ENCODE measurements at regions not wholly inside any gene's neighbourhood (a gene's known extent, or its start where the extent isn't known, plus 50 kb on each side); places are given as distances from the start of the nearest gene placed in this dataset.
"Not testable (repeated sequence)": the region's sequence is repeated elsewhere in the genome, so short reads cannot be mapped to it uniquely, and the experiment has no call there.

DNA sequence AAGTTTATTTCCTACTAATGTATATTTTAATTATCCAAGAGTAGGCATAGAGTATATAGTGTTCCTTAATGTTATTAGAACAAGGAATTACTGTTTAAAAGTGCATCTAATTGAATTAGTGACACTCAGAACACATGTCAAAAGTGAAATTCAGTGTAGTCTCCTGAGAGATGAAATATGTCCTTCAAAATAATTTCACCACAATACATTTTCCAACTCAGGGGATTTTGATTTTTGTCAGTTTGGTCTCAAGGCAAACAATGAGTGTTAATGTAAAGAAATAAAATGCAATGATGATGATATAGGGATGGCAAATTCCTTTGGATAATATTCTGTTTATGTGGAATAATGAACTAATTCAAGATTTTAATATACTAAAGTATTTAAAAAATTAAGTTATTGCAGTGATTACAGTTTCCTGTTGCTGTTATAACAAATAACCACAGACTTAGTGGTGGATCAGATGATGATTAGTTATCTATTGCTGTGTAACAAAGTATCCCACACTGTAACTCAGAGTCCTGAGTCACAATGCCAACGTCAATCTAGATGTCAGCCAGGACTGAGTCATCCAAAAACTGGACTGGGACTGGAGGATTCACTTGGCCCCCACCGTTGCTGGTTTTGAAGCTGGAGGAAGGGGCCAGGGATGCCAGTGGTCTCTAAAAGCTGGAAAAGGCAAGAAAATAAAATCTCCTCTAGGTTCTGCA lies 148.0 kb upstream of the SLC7A11 start:
- DNase-seq (no peak), ATAC-seq (no peak)
- H3K36me3 Mint-ChIP-seq (ENCODE audit: low read depth), result no peaks in the 10 kb centered on the region
- no peak overlapping the region for H3K27ac Mint-ChIP-seq
- ChIA-PET CTCF (no interaction called here), POLR2A (no interaction called here)
- no peaks in the 10 kb centered on the region for H3K4me1 Mint-ChIP-seq (ENCODE audit: low read depth)
- no peaks in the 10 kb centered on the region for H3K9me3 Mint-ChIP-seq (ENCODE audit: insufficient read depth)
- H3K4me3 Mint-ChIP-seq, result no peak overlapping the region
- no peaks in the 10 kb centered on the region for H3K27me3 Mint-ChIP-seq (ENCODE audit: low read depth)

DNA sequence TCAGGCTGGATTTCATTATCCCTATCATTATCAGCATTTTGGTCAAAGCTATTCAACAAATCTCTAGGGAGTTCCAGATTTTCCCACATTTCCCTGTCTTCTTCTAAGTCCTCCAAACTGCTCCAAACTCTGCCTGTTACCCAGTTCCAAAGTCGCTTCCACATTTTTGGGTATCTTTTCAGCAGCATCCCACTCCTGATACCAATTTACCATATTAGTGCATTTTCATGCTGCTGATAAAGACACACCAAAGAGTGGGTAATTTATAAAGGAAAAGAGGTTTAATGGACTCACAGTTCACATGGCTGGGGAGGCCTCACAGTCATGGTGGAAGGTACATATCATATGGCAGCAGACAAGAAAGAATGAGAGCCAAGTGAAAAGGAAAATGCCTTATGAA lies 132.8 kb upstream of the SLC7A11 start:
- Mint-ChIP-seq H3K27me3 (ENCODE audit: low read depth) (peaks cover 2% of the 10 kb centered on the region), H3K27ac (no peak overlapping the region), H3K4me1 (ENCODE audit: low read depth) (no peaks in the 10 kb centered on the region), H3K4me3 (no peak overlapping the region), H3K9me3 (ENCODE audit: insufficient read depth) (peaks cover 8% of the 10 kb centered on the region), H3K36me3 (ENCODE audit: low read depth) (no peaks in the 10 kb centered on the region)
- ChIA-PET CTCF (no interaction called here), POLR2A (no interaction called here)
- no peak for DNase-seq
- no peak for ATAC-seq

DNA sequence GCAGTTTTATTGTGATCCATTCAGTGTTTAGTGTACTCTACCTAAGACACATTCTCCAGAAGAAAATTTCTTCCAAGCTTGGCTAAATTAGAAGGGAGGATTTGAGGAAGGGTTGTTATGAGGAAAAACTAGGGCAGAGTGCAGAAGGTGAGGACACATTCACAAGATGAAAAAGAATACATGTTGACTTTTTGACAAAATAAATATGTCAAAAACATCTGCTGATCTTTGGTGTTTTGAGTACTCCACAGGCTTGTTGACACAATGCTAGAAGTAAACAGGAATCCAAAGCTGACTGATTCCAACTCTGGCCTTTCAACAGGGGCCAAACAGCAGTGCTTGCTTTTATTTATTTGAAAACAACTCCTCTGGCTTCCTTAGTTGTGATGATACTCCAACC lies 125.8 kb upstream of the SLC7A11 start:
- Mint-ChIP-seq H3K4me1 (ENCODE audit: low read depth) (no peaks in the 10 kb centered on the region), H3K36me3 (ENCODE audit: low read depth) (no peaks in the 10 kb centered on the region), H3K4me3 (no peak overlapping the region), H3K27me3 (ENCODE audit: low read depth) (peaks cover 2% of the 10 kb centered on the region), H3K9me3 (ENCODE audit: insufficient read depth) (no peaks in the 10 kb centered on the region), H3K27ac (no peak overlapping the region)
- CTCF ChIA-PET, result no interaction called here
- ATAC-seq, result no peak
- POLR2A ChIA-PET, result no interaction called here
- no peak for DNase-seq

DNA sequence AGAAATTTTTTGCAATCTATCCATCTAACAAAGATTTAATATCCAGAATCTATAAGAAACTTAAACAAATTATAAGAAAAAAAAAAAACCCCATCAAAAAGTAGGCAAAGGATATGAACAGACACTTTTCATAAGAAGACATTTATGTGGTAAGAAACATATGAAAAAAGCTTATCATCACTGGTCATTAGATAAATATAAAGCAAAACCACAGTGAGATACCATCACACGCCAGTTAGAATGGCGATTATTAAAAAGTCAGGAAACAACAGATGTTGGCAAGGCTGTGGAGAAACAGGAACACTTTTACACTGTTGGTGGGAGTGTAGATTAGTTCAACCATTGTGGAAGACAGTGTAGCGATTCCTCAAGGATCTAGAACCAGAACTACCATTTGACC lies 110.3 kb upstream of the SLC7A11 start:
- POLR2A ChIA-PET; ATAC-seq; H3K9me3 Mint-ChIP-seq (ENCODE audit: insufficient read depth); H3K27ac Mint-ChIP-seq; H3K27me3 Mint-ChIP-seq (ENCODE audit: low read depth); CTCF ChIA-PET; H3K36me3 Mint-ChIP-seq (ENCODE audit: low read depth); DNase-seq; H3K4me3 Mint-ChIP-seq: not testable (repeated sequence)
- H3K4me1 Mint-ChIP-seq (ENCODE audit: low read depth), result peaks cover 11% of the 10 kb centered on the region

DNA sequence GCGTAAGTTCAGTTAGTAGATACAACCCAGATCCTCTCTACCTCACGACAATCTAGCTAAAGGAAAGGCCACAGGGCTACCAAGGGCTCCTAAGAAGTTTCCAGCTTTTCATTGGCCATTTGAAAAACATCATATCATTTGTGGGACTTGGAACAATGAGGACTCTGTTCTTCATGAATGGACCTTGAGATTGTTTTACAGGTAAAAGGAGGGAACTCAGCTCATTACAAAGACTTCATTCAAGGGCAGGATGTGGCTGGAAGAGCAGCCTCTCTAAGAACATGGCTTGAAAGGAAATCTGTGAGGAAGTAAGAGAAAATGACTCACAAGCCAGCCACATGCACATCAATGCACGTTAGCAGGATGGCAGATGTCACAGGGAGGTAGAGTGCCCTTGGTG lies 105.9 kb upstream of the SLC7A11 start:
- Mint-ChIP-seq H3K4me3 (no peak overlapping the region), H3K9me3 (ENCODE audit: insufficient read depth) (no peaks in the 10 kb centered on the region), H3K36me3 (ENCODE audit: low read depth) (no peaks in the 10 kb centered on the region), H3K27ac (no peak overlapping the region), H3K27me3 (ENCODE audit: low read depth) (peaks cover 2% of the 10 kb centered on the region), H3K4me1 (ENCODE audit: low read depth) (peaks cover 23% of the 10 kb centered on the region)
- CTCF ChIA-PET, result no interaction called here
- DNase-seq, result no peak
- no peak for ATAC-seq
- POLR2A ChIA-PET, result no interaction called here

GRCh38 chr4:138347561-138347960 lies 105.4 kb upstream of the SLC7A11 start:
- Mint-ChIP-seq H3K4me3 (no peak overlapping the region), H3K36me3 (ENCODE audit: low read depth) (no peaks in the 10 kb centered on the region), H3K4me1 (ENCODE audit: low read depth) (peaks cover 26% of the 10 kb centered on the region), H3K9me3 (ENCODE audit: insufficient read depth) (no peaks in the 10 kb centered on the region), H3K27me3 (ENCODE audit: low read depth) (peaks cover 2% of the 10 kb centered on the region), H3K27ac (no peak overlapping the region)
- ChIA-PET POLR2A (no interaction called here), CTCF (no interaction called here)
- no peak for DNase-seq
- no peak for ATAC-seq

GRCh38 chr4:138344851-138345250 lies 102.7 kb upstream of the SLC7A11 start:
- no peaks in the 10 kb centered on the region for H3K9me3 Mint-ChIP-seq (ENCODE audit: insufficient read depth)
- DNase-seq (no peak), ATAC-seq (no peak)
- ChIA-PET CTCF (no interaction called here), POLR2A (no interaction called here)
- no peaks in the 10 kb centered on the region for H3K36me3 Mint-ChIP-seq (ENCODE audit: low read depth)
- no peak overlapping the region for H3K4me3 Mint-ChIP-seq
- no peak overlapping the region for H3K27ac Mint-ChIP-seq
- peaks cover 2% of the 10 kb centered on the region for H3K27me3 Mint-ChIP-seq (ENCODE audit: low read depth)
- peaks cover 36% of the 10 kb centered on the region for H3K4me1 Mint-ChIP-seq (ENCODE audit: low read depth)

GRCh38 chr4:138344054-138344453 lies 101.9 kb upstream of the SLC7A11 start:
- H3K27ac Mint-ChIP-seq, result no peak overlapping the region
- H3K27me3 Mint-ChIP-seq (ENCODE audit: low read depth), result peaks cover 2% of the 10 kb centered on the region
- peaks cover 36% of the 10 kb centered on the region for H3K4me1 Mint-ChIP-seq (ENCODE audit: low read depth)
- no peak overlapping the region for H3K4me3 Mint-ChIP-seq
- ATAC-seq (no peak), DNase-seq (no peak)
- ChIA-PET POLR2A (no interaction called here), CTCF (no interaction called here)
- H3K36me3 Mint-ChIP-seq (ENCODE audit: low read depth), result no peaks in the 10 kb centered on the region
- H3K9me3 Mint-ChIP-seq (ENCODE audit: insufficient read depth), result no peaks in the 10 kb centered on the region

GRCh38 chr4:138341739-138342415 lies 99.7 kb upstream of the SLC7A11 start:
- CTCF ChIA-PET, result no interaction called here
- H3K27ac Mint-ChIP-seq, result no peak overlapping the region
- peaks cover 25% of the 10 kb centered on the region for H3K4me1 Mint-ChIP-seq (ENCODE audit: low read depth)
- H3K27me3 Mint-ChIP-seq (ENCODE audit: low read depth), result peaks cover 2% of the 10 kb centered on the region
- POLR2A ChIA-PET, result interaction anchor here (0.6 to 1.1 kb wide), 2 partner anchors 100 to 810 kb away, joined by 3 read pairs; partner anchors contain the start of genes PCDH18 and SLC7A11
- DNase-seq, result peak; percentile 44
- H3K4me3 Mint-ChIP-seq, result no peak overlapping the region
- no peaks in the 10 kb centered on the region for H3K9me3 Mint-ChIP-seq (ENCODE audit: insufficient read depth)
- peak; percentile 68 for ATAC-seq
- no peaks in the 10 kb centered on the region for H3K36me3 Mint-ChIP-seq (ENCODE audit: low read depth)

DNA sequence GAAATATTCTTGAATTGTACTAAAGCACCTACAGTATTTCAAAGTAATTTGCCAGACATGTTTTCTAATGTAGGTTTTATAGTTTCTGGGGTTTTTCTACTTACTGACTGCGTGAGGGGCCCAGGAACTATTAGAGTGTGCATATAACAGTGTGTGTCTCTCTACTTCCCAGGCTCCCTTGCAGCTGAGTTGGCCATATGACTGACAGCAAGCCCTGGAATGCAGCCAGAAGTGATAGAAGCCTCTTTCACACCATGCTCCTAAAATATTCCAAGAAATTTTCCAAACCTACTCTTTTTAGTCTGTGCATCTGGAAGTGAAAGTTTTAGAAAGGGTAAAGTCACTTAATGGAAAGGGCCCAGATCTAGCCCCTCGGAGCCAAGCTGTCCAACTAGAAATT lies 96.7 kb upstream of the SLC7A11 start:
- ChIA-PET CTCF (no interaction called here), POLR2A (no interaction called here)
- no peak for ATAC-seq
- Mint-ChIP-seq H3K9me3 (ENCODE audit: insufficient read depth) (no peaks in the 10 kb centered on the region), H3K27ac (no peak overlapping the region), H3K27me3 (ENCODE audit: low read depth) (peaks cover 4% of the 10 kb centered on the region), H3K4me1 (ENCODE audit: low read depth) (peaks cover 21% of the 10 kb centered on the region), H3K4me3 (no peak overlapping the region), H3K36me3 (ENCODE audit: low read depth) (no peaks in the 10 kb centered on the region)
- DNase-seq, result no peak

DNA sequence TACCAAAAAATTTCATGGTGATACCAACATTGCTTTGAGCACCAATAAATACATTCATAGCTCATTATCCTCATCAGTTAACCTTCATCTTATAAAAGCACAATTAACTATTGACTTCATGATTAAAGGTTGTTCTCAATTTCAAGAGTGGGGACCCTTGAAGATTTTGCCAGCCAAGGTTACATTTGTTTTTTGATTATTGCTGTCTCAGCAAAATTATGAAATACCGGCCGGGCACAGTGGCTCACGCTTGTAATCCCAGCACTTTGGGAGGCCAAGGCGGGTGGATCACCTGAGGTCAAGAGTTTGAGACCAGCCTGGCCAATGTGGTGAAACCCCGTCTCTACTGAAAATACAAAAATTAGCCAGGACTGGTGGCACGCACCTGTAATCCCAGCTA lies 96.1 kb upstream of the SLC7A11 start:
- H3K9me3 Mint-ChIP-seq (ENCODE audit: insufficient read depth); POLR2A ChIA-PET; H3K4me3 Mint-ChIP-seq; ATAC-seq; H3K27me3 Mint-ChIP-seq (ENCODE audit: low read depth); H3K36me3 Mint-ChIP-seq (ENCODE audit: low read depth); DNase-seq; CTCF ChIA-PET; H3K27ac Mint-ChIP-seq: not testable (repeated sequence)
- peaks cover 15% of the 10 kb centered on the region for H3K4me1 Mint-ChIP-seq (ENCODE audit: low read depth)

- no peak for DNase-seq
- no peak overlapping the region for H3K27ac Mint-ChIP-seq
- H3K27me3 Mint-ChIP-seq (ENCODE audit: low read depth), result peaks cover 6% of the 10 kb centered on the region
- H3K4me3 Mint-ChIP-seq, result no peak overlapping the region
- no peaks in the 10 kb centered on the region for H3K36me3 Mint-ChIP-seq (ENCODE audit: low read depth)
- ATAC-seq, result no peak
- no peaks in the 10 kb centered on the region for H3K9me3 Mint-ChIP-seq (ENCODE audit: insufficient read depth)
- ChIA-PET CTCF (no interaction called here), POLR2A (no interaction called here)
- no peaks in the 10 kb centered on the region for H3K4me1 Mint-ChIP-seq (ENCODE audit: low read depth)
Observed at GRCh38 chr4:138334346-138335016, 92.3 kb upstream of the SLC7A11 start.

Data from activated CD8-positive, alpha-beta T cell treated with anti-CD3 and anti-CD28 coated beads, Interleukin-2, amount 10 ng/mL, durations not matched to agents 7 days and 5 days (primary cell).